ENCODE measurements at regions not wholly inside any gene's neighbourhood (a gene's known extent, or its start where the extent isn't known, plus 50 kb on each side); places are given as distances from the start of the nearest gene placed in this dataset.
"Not testable (repeated sequence)": the region's sequence is repeated elsewhere in the genome, so short reads cannot be mapped to it uniquely, and the experiment has no call there.

- DNase-seq (ENCODE audit: low spot score), result no peak
Observed at GRCh38 chr6:48743738-48744137, 632.7 kb upstream of the PTCHD4 start.

GRCh38 chr6:48736501-48737206 is 625.7 kb upstream of the PTCHD4 start:
- DNase-seq (ENCODE audit: low spot score), result no peak

- DNase-seq (ENCODE audit: low spot score), result no peak
Observed at GRCh38 chr6:48735846-48736245, 624.8 kb upstream of the PTCHD4 start.

- no peak for DNase-seq (ENCODE audit: low spot score)
Observed at GRCh38 chr6:48733581-48733980, 622.6 kb upstream of the PTCHD4 start.

GRCh38 chr6:48714699-48715098 is 603.7 kb upstream of the PTCHD4 start:
- DNase-seq (ENCODE audit: low spot score), result no peak

GRCh38 chr6:48714250-48714649 is 603.3 kb upstream of the PTCHD4 start:
- no peak for DNase-seq (ENCODE audit: low spot score)

GRCh38 chr6:48713612-48714011 is 602.6 kb upstream of the PTCHD4 start:
- DNase-seq (ENCODE audit: low spot score), result no peak

- no peak for DNase-seq (ENCODE audit: low spot score)
Observed at GRCh38 chr6:48706310-48706709, 595.3 kb upstream of the PTCHD4 start.

GRCh38 chr6:48701572-48701971 is 590.6 kb upstream of the PTCHD4 start:
- no peak for DNase-seq (ENCODE audit: low spot score)

- no peak for DNase-seq (ENCODE audit: low spot score)
Observed at GRCh38 chr6:48695872-48696271, 584.9 kb upstream of the PTCHD4 start.

GRCh38 chr6:48691420-48691819 is 580.4 kb upstream of the PTCHD4 start:
- no peak for DNase-seq (ENCODE audit: low spot score)

- no peak for DNase-seq (ENCODE audit: low spot score)
Observed at GRCh38 chr6:48689498-48689897, 578.5 kb upstream of the PTCHD4 start.

GRCh38 chr6:48678390-48678789 is 567.4 kb upstream of the PTCHD4 start:
- DNase-seq (ENCODE audit: low spot score), result no peak

GRCh38 chr6:48671505-48671904 is 560.5 kb upstream of the PTCHD4 start:
- peak; percentile 4 for DNase-seq (ENCODE audit: low spot score)

- no peak for DNase-seq (ENCODE audit: low spot score)
Observed at GRCh38 chr6:48670546-48670945, 559.5 kb upstream of the PTCHD4 start.

- no peak for DNase-seq (ENCODE audit: low spot score)
Observed at GRCh38 chr6:48667797-48668196, 556.8 kb upstream of the PTCHD4 start.

GRCh38 chr6:48664826-48665225 is 553.8 kb upstream of the PTCHD4 start:
- peak; percentile 5 for DNase-seq (ENCODE audit: low spot score)

GRCh38 chr6:48658915-48659314 is 547.9 kb upstream of the PTCHD4 start:
- DNase-seq (ENCODE audit: low spot score), result no peak

- DNase-seq (ENCODE audit: low spot score), result no peak
Observed at GRCh38 chr6:48641544-48641943, 530.5 kb upstream of the PTCHD4 start.

- DNase-seq (ENCODE audit: low spot score), result not testable (repeated sequence)
Observed at GRCh38 chr6:48638796-48639195, 527.8 kb upstream of the PTCHD4 start.

- DNase-seq (ENCODE audit: low spot score), result no peak
Observed at GRCh38 chr6:48630511-48630910, 519.5 kb upstream of the PTCHD4 start.

- DNase-seq (ENCODE audit: low spot score), result peak; percentile 5
Observed at GRCh38 chr6:48628316-48628715, 517.3 kb upstream of the PTCHD4 start.

GRCh38 chr6:48626421-48626820 is 515.4 kb upstream of the PTCHD4 start:
- no peak for DNase-seq (ENCODE audit: low spot score)

- no peak for DNase-seq (ENCODE audit: low spot score)
Observed at GRCh38 chr6:48624631-48625030, 513.6 kb upstream of the PTCHD4 start.
